Adrenal gland (tissue), 5 donors: ENCODE measurements at regions not wholly inside any gene's neighbourhood (a gene's known extent, or its start where the extent isn't known, plus 50 kb on each side); places are given as distances from the start of the nearest gene placed in this dataset.

Experiments used
- CTCF ChIP-seq, 6 experiments: fragments of 450-650 bp in 4 of 6; fragments of 200-600 bp in 2 of 6; sonication (generic) in 1 of 6; IDR thresholded peaks; 1 replicate in 5 of 6; 2 replicates in 1 of 6; pipeline versions ENCODE4 v1.5.1 to v1.8.0; 2016 to 2021; ENCODE audit warnings: antibody characterized with exemption in 6 of 6, mild to moderate bottlenecking in 2 of 6, moderate library complexity in 1 of 6
- POLR2A ChIP-seq, 2 donors: fragments of 450-650 bp; IDR thresholded peaks; one replicate each; pipeline ENCODE4 v1.6.1; 2017; ENCODE audit warnings: antibody characterized with exemption in 2 of 2, mild to moderate bottlenecking in 2 of 2, moderate library complexity in 1 of 2
- donor health status: DM: no; HTN: no; CAD: no.

GRCh38 chr16:29192329-29193247 is 207.7 kb downstream of the LAT start:
- TF ChIP-seq POLR2A (IDR thresholded peaks at IDR 0.05) (no peak), CTCF (IDR thresholded peaks at IDR 0.05) (no peak)
